Caco-2 (cell line): ENCODE measurements at regions not wholly inside any gene's neighbourhood (a gene's known extent, or its start where the extent isn't known, plus 50 kb on each side); places are given as distances from the start of the nearest gene placed in this dataset.

Experiments used
- BruUV-seq: library from RNA; stranded (reverse); fragments of 400-500 nt; replicated peaks from 2 replicates; lab custom pipeline; 2021; lab: Mats Ljungman, UMichigan
- CTCF ChIA-PET: fragments of 300-600 bp; sonication (Branson Sonifier 250); formaldehyde crosslinking; loops from one replicate; lab custom pipeline; 2022; ENCODE audit warnings: antibody characterized with exemption; lab: Charles Lee
- POLR2A ChIA-PET: fragments of 300-600 bp; sonication (Branson Sonifier 250); formaldehyde crosslinking; loops from one replicate; lab custom pipeline; 2022; ENCODE audit warnings: antibody characterized with exemption; lab: Charles Lee
- DNase-seq, 2 experiments: peaks; one replicate each; pipeline versions ENCODE4 v3.0.0 to v3.0.0-alpha.2; 2020 to 2022
- H3K27me3 ChIP-seq: replicated peaks from 2 replicates; pipeline ENCODE4 v1.6.0; 2011; ENCODE audit warnings: low read length; ENCODE audit not compliant: control insufficient read depth, insufficient read depth
- H3K36me3 ChIP-seq: 2 replicates; pipeline ENCODE4 v1.5.1; 2011; ENCODE audit warnings: low read length; ENCODE audit not compliant: control insufficient read depth, insufficient read depth
- H3K4me1 ChIP-seq: fragments of 250-450 bp; sonication (Bioruptor Pico); 2 replicates; pipeline ENCODE4 v1.5.1; 2020; ENCODE audit warnings: mild to moderate bottlenecking
- H3K4me3 ChIP-seq: 2 replicates; pipeline ENCODE4 v1.5.1; 2011; ENCODE audit warnings: low read depth, mild to moderate bottlenecking, control low read depth, low read length
- H3K9me3 ChIP-seq: fragments of 250-450 bp; sonication (Bioruptor Pico); 2 replicates; pipeline ENCODE4 v1.5.1; 2020; ENCODE audit warnings: mild to moderate bottlenecking, moderate library complexity
- H3K27ac Mint-ChIP-seq: one replicate; pipeline ENCODE4 v1.8.0; 2022; ENCODE audit warnings: mixed read lengths; ENCODE audit not compliant: unreplicated experiment
- H3K27me3 Mint-ChIP-seq: one replicate; pipeline ENCODE4 v1.8.0; 2022; ENCODE audit warnings: mixed read lengths; ENCODE audit not compliant: insufficient read depth, unreplicated experiment
- H3K36me3 Mint-ChIP-seq: one replicate; pipeline ENCODE4 v1.8.0; 2022; ENCODE audit warnings: mild to moderate bottlenecking, mixed read lengths; ENCODE audit not compliant: insufficient read depth, unreplicated experiment
- H3K4me1 Mint-ChIP-seq: one replicate; pipeline ENCODE4 v1.8.0; 2022; ENCODE audit warnings: low read depth, mixed read lengths; ENCODE audit not compliant: unreplicated experiment
- H3K4me3 Mint-ChIP-seq: one replicate; pipeline ENCODE4 v1.8.0; 2022; ENCODE audit warnings: mild to moderate bottlenecking, moderate library complexity, mixed read lengths; ENCODE audit not compliant: unreplicated experiment
- H3K9me3 Mint-ChIP-seq: one replicate; pipeline ENCODE4 v1.8.0; 2022; ENCODE audit warnings: mixed read lengths; ENCODE audit not compliant: unreplicated experiment
- intact Hi-C: fragments of 100-400 bp; cut with micrococcal nuclease; formaldehyde crosslinking; loops from one replicate; pipeline ENCODE4 v1.10.0; 2022; ENCODE audit not compliant: unreplicated experiment
- TF ChIP-seq, protein P1 (sequence below), 2 experiments: fragments of 200-600 bp in 1 of 2; IDR thresholded peaks; 1 replicate in 1 of 2; 2 replicates in 1 of 2; pipeline versions ENCODE4 v1.5.1 to v1.8.0; 2011 to 2022; ENCODE audit warnings: antibody characterized with exemption in 1 of 2, control low read depth in 1 of 2, inconsistent platforms in 1 of 2, low read depth in 1 of 2, low read length in 1 of 2, mild to moderate bottlenecking in 1 of 2, moderate library complexity in 1 of 2; ENCODE audit not compliant: insufficient read depth in 1 of 2, severe bottlenecking in 1 of 2, unreplicated experiment in 1 of 2

DNA sequence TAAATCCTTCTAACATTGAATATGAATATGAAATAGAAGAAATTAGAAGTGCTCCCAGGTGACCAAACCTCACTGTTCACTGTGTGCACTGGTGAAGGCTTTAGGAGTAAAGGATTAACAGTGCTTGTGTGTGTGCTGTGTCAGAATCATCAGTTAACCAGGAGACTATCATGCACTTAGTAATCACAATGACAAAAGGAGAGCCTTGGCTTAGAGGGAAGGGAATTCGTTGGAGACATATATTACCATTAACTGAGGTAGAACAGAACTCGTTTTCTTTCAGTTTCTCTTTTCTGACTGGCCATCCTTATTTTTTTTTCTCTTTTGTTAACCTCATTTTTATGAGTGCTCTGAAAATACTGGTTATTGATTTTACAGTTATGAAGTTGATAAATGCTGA is 213.3 kb upstream of the GBE1 start:
- Histone ChIP-seq H3K4me1 (no peaks in the 10 kb centered on the region), H3K36me3 (no peaks in the 10 kb centered on the region), H3K27me3 (no peaks in the 10 kb centered on the region), H3K4me3 (no peak overlapping the region), H3K9me3 (no peaks in the 10 kb centered on the region)
- DNase-seq: no peak
- intact Hi-C loops: no loop called here
- Mint-ChIP-seq H3K4me3 (no peak overlapping the region), H3K36me3 (no peaks in the 10 kb centered on the region), H3K27ac (no peak overlapping the region), H3K27me3 (peaks cover 4% of the 10 kb centered on the region), H3K9me3 (no peaks in the 10 kb centered on the region), H3K4me1 (no peaks in the 10 kb centered on the region)
- ChIA-PET CTCF (no interaction called here), POLR2A (no interaction called here)
- BruUV-seq: no TSS peak
- TF ChIP-seq, protein P1, sequence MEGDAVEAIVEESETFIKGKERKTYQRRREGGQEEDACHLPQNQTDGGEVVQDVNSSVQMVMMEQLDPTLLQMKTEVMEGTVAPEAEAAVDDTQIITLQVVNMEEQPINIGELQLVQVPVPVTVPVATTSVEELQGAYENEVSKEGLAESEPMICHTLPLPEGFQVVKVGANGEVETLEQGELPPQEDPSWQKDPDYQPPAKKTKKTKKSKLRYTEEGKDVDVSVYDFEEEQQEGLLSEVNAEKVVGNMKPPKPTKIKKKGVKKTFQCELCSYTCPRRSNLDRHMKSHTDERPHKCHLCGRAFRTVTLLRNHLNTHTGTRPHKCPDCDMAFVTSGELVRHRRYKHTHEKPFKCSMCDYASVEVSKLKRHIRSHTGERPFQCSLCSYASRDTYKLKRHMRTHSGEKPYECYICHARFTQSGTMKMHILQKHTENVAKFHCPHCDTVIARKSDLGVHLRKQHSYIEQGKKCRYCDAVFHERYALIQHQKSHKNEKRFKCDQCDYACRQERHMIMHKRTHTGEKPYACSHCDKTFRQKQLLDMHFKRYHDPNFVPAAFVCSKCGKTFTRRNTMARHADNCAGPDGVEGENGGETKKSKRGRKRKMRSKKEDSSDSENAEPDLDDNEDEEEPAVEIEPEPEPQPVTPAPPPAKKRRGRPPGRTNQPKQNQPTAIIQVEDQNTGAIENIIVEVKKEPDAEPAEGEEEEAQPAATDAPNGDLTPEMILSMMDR (IDR thresholded peaks at IDR 0.05; ENCODE audit: insufficient read depth in 1 of 2, low read depth in 1 of 2, low read length in 1 of 2, severe bottlenecking in 1 of 2, unreplicated experiment in 1 of 2): no peak

DNA sequence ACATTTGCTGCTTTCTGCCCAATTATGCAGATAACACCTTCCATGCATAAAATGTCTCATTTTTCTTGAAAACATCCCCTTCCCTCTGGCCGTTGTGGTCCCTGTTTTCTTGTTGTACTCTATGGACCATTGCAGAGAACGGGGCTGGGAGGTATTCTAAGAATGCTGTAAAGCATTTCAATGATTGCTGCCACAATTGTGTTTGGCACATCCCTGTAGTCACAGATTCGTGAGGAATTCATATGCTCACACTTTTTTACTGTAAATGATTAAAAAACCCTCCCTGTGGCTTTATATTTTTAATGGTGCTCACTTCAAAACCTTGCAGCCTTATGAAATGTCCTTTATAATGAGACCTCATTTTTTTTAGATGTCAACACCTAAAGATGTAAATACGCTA is 207.2 kb upstream of the GBE1 start:
- no peak for DNase-seq
- intact Hi-C loops: no loop called here
- Mint-ChIP-seq H3K36me3 (no peaks in the 10 kb centered on the region), H3K27me3 (no peaks in the 10 kb centered on the region), H3K27ac (no peak overlapping the region), H3K9me3 (no peaks in the 10 kb centered on the region), H3K4me3 (no peak overlapping the region), H3K4me1 (no peaks in the 10 kb centered on the region)
- no peaks in the 10 kb centered on the region for H3K27me3 ChIP-seq
- BruUV-seq: no TSS peak
- no peaks in the 10 kb centered on the region for H3K36me3 ChIP-seq
- ChIA-PET CTCF (no interaction called here), POLR2A (no interaction called here)
- no peaks in the 10 kb centered on the region for H3K4me1 ChIP-seq
- TF ChIP-seq, protein P1 (IDR thresholded peaks at IDR 0.05; ENCODE audit: insufficient read depth in 1 of 2, low read depth in 1 of 2, low read length in 1 of 2, severe bottlenecking in 1 of 2, unreplicated experiment in 1 of 2): no peak
- H3K9me3 ChIP-seq: no peaks in the 10 kb centered on the region
- H3K4me3 ChIP-seq: no peak overlapping the region

DNA sequence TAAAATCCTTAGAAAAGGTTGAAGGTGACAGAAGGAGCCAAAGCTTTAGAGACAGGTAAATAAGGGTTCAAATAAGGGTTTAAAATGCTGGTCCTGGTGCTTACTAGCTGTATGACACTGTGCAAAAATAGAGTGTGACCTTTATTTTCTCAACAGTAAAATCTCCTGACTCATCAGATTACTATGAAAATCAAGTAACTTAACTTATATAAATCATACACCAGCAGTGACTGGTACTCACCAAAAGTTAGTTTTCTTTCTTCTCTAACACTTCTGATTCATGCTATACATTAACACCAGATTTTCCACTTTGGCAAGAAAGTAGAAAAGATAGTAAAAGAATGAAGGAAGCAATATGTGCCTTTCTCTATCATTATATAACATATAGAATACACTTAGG is 205.9 kb upstream of the GBE1 start:
- Histone ChIP-seq H3K27me3 (no peaks in the 10 kb centered on the region), H3K4me3 (no peak overlapping the region), H3K9me3 (no peaks in the 10 kb centered on the region), H3K4me1 (no peaks in the 10 kb centered on the region), H3K36me3 (no peaks in the 10 kb centered on the region)
- ChIA-PET CTCF (no interaction called here), POLR2A (no interaction called here)
- Mint-ChIP-seq H3K27me3 (no peaks in the 10 kb centered on the region), H3K4me1 (no peaks in the 10 kb centered on the region), H3K36me3 (no peaks in the 10 kb centered on the region), H3K27ac (no peak overlapping the region), H3K4me3 (no peak overlapping the region), H3K9me3 (no peaks in the 10 kb centered on the region)
- intact Hi-C loops: no loop called here
- TF ChIP-seq, protein P1 (IDR thresholded peaks at IDR 0.05; ENCODE audit: insufficient read depth in 1 of 2, low read depth in 1 of 2, low read length in 1 of 2, severe bottlenecking in 1 of 2, unreplicated experiment in 1 of 2): no peak
- no TSS peak for BruUV-seq
- DNase-seq: no peak
